Stimulated activated naive CD8-positive, alpha-beta T cell treated with anti-CD3 and anti-CD28 coated beads, Interleukin-15, Interleukin-2, amounts not matched to agents 100 ng/mL and 50 ng/mL, for 24 hours (primary cell): ENCODE measurements at regions not wholly inside any gene's neighbourhood (a gene's known extent, or its start where the extent isn't known, plus 50 kb on each side); places are given as distances from the start of the nearest gene placed in this dataset.
"Not testable (repeated sequence)": the region's sequence is repeated elsewhere in the genome, so short reads cannot be mapped to it uniquely, and the experiment has no call there.

ENCODE experiments used
- H3K27ac Mint-ChIP-seq: one replicate; pipeline ENCODE4 v1.8.0; 2021; ENCODE audit warnings: mild to moderate bottlenecking, mixed read lengths
- H3K27me3 Mint-ChIP-seq: one replicate; pipeline ENCODE4 v1.8.0; 2021; ENCODE audit warnings: mixed read lengths
- H3K36me3 Mint-ChIP-seq: one replicate; pipeline ENCODE4 v1.8.0; 2021; ENCODE audit warnings: low read depth, mixed read lengths
- H3K4me1 Mint-ChIP-seq: one replicate; pipeline ENCODE4 v1.8.0; 2021; ENCODE audit warnings: low read depth, mixed read lengths
- H3K4me3 Mint-ChIP-seq: one replicate; pipeline ENCODE4 v1.8.0; 2021; ENCODE audit warnings: mild to moderate bottlenecking, mixed read lengths
- H3K9me3 Mint-ChIP-seq: one replicate; pipeline ENCODE4 v1.8.0; 2021; ENCODE audit warnings: mixed read lengths

DNA sequence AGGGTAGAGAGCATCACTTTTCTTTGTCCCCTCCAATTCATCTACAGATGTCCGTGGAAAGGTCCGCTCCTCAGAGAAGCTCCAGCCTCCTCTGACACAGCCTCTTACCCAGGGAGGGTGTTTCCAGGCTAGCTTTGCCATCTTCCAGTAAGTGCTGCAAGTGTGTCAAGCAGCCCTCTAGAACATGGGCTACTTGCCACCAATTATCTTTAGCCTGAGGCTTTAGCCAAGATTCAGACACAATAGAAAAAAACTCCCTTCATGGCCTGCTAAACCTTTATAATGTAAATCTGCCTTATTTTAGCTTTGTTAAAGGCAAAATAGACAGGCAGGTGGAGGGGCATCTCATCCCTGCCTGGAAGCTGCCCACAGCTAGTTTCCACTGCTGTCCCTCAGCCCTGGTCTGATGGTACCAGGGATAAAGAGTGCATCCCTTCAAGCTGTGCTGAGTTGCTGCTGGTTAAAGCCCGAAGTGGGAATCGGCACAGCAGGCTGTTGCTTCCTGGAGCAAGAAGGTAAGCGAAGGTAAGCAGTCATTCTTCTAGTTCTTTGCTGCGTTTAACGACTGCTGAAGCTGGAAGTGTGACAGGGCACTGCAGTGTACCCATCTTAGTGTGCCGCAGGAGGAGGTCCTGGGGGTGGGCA, 190.1 kb upstream of the E2F8 start:
- Mint-ChIP-seq H3K36me3 (no peaks in the 10 kb centered on the region), H3K9me3 (no peaks in the 10 kb centered on the region), H3K4me3 (no peak overlapping the region), H3K4me1 (peaks cover 4% of the 10 kb centered on the region), H3K27me3 (peaks cover 46% of the 10 kb centered on the region), H3K27ac (no peak overlapping the region)

DNA sequence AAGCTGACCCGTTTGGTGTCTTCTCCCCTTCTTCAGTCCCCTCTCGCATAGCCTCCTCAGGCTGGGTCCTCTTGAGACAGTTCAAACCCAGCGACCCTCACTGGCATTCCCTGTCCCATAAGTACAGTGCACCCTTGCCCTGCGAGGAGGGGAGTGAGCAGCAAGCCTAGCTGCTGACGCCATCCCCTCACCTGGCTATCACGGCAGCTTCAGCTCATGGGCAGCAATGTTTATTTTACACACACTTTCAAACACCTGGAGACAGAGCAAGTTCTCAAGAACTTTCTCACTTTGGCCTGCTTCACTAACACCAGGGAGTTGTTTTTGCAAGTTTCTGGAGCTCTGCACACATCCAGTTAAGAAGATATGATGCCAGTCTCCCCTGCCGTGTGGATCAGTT, 189.6 kb upstream of the E2F8 start:
- no peaks in the 10 kb centered on the region for H3K9me3 Mint-ChIP-seq
- no peak overlapping the region for H3K4me3 Mint-ChIP-seq
- peaks cover 47% of the 10 kb centered on the region for H3K27me3 Mint-ChIP-seq

DNA sequence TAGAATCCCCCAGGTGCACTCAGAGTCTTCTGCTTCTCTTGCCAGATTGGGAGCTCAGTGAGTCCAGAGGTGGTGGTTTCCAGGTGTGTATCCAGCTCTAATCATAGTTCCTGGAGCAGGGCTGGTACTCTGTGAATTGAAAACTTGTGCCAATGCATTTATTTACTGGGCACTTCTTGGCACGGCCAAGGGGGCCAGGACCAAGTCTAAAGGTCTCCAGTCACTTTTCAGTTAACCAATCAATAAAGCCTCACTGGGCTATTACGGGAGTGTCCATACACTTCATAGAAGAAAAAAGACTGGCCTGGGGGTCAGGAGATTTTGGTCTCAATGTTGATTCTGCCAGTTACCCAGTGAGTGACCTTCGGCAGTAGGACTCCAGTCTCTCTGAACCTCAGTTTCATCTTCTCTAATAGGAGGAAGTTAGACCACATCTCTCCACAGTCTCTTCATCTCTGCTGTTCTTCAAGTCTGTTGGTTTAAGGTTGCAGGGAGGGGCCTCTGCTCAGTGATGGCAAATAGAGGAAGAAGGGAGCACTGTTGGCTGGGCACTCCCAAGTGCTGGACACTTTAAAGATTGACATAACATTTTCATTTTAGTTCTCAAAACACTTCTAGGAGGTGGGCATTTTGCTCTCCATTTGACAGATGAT, 188.5 kb upstream of the E2F8 start:
- Mint-ChIP-seq H3K4me1 (peaks cover 4% of the 10 kb centered on the region), H3K36me3 (no peaks in the 10 kb centered on the region), H3K27ac (no peak overlapping the region), H3K4me3 (no peak overlapping the region), H3K27me3 (peaks cover 49% of the 10 kb centered on the region), H3K9me3 (no peaks in the 10 kb centered on the region)

More for the DNA sequence above, 189.6 kb upstream of the E2F8 start:
- H3K36me3 Mint-ChIP-seq = no peaks in the 10 kb centered on the region
- H3K4me1 Mint-ChIP-seq = peaks cover 4% of the 10 kb centered on the region
- H3K27ac Mint-ChIP-seq = no peak overlapping the region

DNA sequence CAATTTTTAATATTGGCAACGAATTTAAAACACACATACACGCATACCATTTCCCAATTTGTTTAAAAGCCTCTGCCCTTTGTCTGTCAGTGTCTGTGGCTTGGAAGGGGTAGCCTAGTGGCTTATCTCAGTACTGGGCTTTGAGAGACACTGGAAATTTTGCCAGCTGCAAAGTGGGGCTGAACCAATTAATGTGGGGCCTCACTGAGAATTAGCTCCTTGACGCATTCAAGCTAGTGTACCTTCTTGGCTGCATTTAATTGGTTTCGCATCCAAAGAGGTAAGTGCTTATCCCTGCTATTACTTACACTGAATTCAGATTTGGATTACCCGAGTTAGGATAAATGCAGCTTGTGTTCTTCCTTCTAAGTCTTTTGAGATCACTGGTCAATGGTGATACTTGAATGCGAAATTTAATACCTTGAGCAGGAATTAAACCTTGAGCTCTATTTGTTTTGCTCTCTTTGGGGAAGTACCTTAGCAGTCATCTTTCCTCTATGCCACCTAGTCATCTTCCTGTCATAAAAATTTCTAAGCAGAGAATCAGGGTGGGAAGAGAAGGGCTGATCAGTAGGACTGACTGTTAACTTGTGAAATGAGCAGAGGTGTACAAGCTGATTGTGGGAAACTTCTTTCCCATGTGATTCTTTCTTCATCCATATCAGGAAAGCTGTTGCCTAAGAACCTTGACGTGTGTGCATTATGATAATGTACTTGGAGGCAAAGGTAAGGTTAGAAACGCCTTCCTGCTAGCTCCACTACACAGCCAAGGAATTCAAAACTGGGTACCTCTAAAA, 187.7 kb upstream of the E2F8 start:
- H3K27ac Mint-ChIP-seq = no peak overlapping the region
- H3K27me3 Mint-ChIP-seq = peaks cover 54% of the 10 kb centered on the region
- H3K36me3 Mint-ChIP-seq = no peaks in the 10 kb centered on the region
- H3K4me3 Mint-ChIP-seq = no peak overlapping the region
- peaks cover 4% of the 10 kb centered on the region for H3K4me1 Mint-ChIP-seq
- H3K9me3 Mint-ChIP-seq = no peaks in the 10 kb centered on the region

DNA sequence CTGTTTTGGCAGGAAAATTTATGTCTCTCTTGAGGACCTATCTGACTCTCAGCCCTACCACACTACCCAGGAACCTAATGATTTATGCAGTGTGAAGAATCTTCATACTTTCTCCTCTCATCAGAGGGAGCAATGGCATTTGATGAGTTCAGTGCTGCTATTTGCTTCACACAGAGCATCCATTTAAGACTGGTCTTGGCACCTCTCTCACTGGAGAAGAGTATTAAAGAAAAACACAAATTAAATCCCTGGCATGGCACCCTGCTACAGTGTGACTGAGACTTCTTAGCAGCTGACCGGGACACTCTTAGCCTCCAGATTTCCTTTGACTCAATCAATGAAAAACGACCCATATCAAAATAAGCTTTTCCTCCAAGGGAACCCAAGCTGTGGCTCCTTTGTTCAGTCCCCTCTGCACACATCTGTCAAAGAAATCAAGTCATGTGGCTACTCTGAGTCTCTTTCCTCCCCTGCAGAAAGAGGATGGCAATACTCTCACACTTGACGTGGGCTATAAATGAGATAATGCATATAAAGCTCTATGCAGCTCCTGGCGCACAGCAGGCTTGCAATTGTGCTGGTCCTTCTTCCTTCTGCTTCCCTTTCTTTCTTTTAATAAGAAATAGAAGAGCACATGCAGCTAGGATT, 186.1 kb upstream of the E2F8 start:
- no peak overlapping the region for H3K4me3 Mint-ChIP-seq
- no peaks in the 10 kb centered on the region for H3K36me3 Mint-ChIP-seq
- peaks cover 44% of the 10 kb centered on the region for H3K27me3 Mint-ChIP-seq
- H3K4me1 Mint-ChIP-seq = no peaks in the 10 kb centered on the region
- H3K9me3 Mint-ChIP-seq = no peaks in the 10 kb centered on the region
- H3K27ac Mint-ChIP-seq = no peak overlapping the region

DNA sequence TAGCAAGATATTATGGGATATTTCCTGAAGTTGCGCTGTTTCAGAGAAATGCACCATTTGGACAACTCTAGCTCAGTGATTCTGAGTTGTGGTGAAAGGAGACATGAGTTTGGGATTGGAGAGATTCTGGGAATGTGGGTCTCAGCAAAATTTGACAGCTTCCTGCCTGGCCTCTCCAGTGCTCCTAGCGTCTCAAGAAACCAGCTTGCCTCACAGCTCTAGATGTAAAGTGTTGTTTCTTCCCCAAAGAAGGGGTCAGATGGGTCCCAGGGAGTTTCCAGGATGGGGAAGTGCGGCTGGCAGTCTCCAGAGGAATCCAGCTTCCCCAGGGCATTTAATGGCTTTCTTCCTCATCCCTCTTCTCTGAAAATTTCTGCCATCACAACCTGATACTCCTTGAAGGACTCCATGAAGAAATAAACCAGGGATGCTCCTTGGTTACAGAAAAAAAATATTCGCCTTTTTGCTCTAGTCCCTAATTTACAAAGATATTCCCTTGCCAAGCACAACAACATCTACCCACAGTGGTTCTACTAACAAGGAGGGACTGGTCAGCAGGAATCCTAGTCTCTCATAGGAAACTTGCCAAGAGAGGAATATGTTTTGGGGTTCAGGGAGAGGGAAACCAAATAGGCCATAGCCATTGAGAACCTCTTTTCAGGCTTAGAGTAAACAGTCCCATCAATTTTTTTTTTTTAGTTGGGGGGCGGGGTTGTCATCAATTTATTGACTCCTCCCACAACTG, 185.4 kb upstream of the E2F8 start:
- no peak overlapping the region for H3K4me3 Mint-ChIP-seq
- no peaks in the 10 kb centered on the region for H3K9me3 Mint-ChIP-seq
- H3K36me3 Mint-ChIP-seq = no peaks in the 10 kb centered on the region
- H3K27me3 Mint-ChIP-seq = peaks cover 40% of the 10 kb centered on the region
- H3K4me1 Mint-ChIP-seq = no peaks in the 10 kb centered on the region
- no peak overlapping the region for H3K27ac Mint-ChIP-seq

DNA sequence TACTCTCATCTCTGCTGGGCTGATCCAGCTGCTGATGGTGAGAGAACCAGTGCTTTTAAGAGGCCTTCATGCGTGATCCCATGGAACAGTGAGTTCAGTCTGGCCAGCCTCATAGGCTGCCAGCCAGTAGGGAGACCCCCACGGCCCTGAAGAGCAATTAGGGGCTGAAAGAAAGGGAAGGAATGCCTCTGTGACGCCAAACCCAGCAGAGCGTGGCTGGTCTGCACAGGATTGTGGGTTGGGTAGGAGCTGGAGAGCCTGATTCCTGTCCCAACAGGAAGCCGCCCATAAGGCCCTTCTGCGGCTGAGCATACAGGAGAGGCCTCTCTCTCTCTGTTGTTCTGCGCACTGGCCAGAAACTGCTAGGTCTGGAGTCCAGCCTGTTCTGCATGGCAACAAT, 181.5 kb upstream of the E2F8 start:
- Mint-ChIP-seq H3K4me3 (no peak overlapping the region), H3K4me1 (no peaks in the 10 kb centered on the region), H3K36me3 (no peaks in the 10 kb centered on the region), H3K27ac (no peak overlapping the region), H3K27me3 (peaks cover 20% of the 10 kb centered on the region), H3K9me3 (no peaks in the 10 kb centered on the region)

DNA sequence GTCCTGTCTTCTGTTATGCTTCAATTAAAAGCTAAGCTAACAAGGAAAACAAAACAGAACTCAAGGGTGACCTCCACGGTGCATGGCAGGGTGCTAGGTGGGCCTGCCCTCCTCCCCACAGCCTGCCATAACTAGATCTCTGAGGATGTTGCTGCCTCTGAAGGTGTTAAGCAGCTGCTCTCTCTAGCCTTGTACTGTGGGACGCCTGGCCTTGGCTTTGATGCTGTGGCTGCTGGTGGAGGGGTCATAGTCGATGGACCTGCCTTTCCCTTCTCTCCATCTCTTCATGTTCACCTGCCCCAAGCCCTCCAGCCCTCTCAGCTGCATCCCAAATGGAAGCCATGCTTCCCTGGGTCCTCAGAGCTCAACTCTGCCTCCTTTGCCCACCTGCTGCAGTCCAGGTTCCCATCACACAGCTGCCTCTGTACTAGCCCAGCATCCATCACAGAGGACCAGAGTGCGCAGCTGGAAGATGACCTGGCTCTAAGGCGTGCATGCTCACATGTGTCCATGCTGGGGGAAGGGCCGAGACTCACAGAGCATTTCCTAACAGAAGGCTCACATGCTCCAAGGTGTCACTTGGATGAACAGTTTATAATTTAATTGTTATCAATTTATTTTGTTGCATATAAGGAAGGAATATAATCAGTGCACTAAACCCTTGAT, 180.3 kb upstream of the E2F8 start:
- Mint-ChIP-seq H3K27ac (no peak overlapping the region), H3K9me3 (no peaks in the 10 kb centered on the region), H3K4me3 (no peak overlapping the region), H3K27me3 (peaks cover 13% of the 10 kb centered on the region), H3K4me1 (no peaks in the 10 kb centered on the region), H3K36me3 (no peaks in the 10 kb centered on the region)

DNA sequence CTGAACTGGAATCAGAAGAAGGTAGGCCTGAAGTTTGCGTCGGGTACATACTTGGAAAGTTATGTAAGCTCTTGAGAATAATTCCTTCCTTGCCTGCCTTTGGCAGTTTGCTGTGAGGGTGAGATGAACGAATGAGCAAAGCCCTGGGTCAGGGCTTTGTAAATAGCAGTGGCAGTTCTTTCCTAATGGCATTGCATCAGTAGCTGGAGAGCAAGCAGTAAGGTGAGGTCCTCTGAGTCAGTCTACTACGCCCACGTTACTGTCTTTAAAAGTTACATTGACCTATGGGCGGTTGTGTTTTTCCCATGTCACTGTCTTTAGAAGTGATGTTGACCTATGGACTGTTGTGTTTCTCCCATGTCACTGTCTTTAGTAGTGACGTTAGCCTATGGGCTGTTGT, 179.1 kb upstream of the E2F8 start:
- H3K4me1 Mint-ChIP-seq = no peaks in the 10 kb centered on the region
- H3K36me3 Mint-ChIP-seq = no peaks in the 10 kb centered on the region
- H3K9me3 Mint-ChIP-seq = peaks cover 3% of the 10 kb centered on the region
- H3K27ac Mint-ChIP-seq = no peak overlapping the region
- H3K27me3 Mint-ChIP-seq = peaks cover 13% of the 10 kb centered on the region
- H3K4me3 Mint-ChIP-seq = no peak overlapping the region

DNA sequence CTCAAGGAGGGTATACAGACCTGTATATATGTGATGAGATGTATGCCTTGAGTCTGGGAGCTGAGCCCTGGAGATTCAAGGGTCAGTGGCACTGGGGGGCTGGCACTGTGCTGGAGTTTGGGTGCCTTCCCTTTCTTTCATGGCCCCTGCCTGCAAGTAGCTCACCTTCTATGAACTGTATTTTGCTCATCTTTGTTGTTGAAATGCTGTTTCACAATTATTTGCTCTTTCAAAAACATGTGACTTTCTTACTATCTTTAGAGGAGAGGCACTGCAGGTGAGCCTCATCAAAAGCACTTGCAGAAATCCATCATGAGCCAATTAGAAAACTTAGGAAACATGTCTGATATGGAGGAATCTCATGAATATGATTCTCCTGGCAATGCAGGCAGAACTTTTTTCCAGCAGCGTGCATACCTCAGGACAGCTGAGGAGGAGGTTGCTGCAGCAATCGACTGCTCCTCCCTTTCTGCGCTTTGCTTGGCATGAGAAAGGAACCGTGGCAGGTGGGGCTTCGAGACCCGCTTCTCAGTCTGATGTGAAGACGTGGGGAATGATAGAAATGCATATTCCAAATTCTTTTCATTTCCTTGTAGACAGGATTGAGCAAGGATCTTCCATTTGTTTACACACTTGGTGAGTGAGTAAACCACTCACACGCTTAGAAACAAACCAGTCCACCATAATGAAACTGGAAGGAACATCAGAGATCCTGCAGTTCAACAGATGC, 178.4 kb upstream of the E2F8 start:
- peaks cover 17% of the 10 kb centered on the region for H3K27me3 Mint-ChIP-seq
- peaks cover 6% of the 10 kb centered on the region for H3K9me3 Mint-ChIP-seq
- no peak overlapping the region for H3K27ac Mint-ChIP-seq
- no peaks in the 10 kb centered on the region for H3K36me3 Mint-ChIP-seq
- H3K4me3 Mint-ChIP-seq = no peak overlapping the region
- no peaks in the 10 kb centered on the region for H3K4me1 Mint-ChIP-seq

DNA sequence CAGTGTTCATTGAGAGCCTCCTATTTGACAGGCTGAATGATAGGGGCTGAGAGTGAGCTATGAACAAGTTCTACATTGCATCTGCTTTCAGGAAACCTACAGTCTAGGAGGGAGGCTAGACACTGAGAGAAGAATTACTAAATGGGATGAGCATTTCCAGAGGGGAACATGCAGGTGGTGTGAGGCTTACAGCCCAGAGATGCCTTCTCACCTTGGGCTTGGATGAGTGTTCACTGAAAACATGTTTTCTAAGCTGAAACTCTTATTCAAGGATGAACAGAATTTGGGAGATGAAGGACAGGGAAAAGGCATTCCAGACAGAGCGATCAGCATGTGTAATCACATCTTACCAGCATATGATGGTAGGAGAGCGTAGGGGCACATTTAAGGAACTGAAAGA, 177.5 kb upstream of the E2F8 start:
- Mint-ChIP-seq H3K27me3 (peaks cover 12% of the 10 kb centered on the region), H3K4me3 (no peak overlapping the region), H3K4me1 (no peaks in the 10 kb centered on the region), H3K9me3 (peaks cover 6% of the 10 kb centered on the region), H3K36me3 (no peaks in the 10 kb centered on the region), H3K27ac (no peak overlapping the region)

DNA sequence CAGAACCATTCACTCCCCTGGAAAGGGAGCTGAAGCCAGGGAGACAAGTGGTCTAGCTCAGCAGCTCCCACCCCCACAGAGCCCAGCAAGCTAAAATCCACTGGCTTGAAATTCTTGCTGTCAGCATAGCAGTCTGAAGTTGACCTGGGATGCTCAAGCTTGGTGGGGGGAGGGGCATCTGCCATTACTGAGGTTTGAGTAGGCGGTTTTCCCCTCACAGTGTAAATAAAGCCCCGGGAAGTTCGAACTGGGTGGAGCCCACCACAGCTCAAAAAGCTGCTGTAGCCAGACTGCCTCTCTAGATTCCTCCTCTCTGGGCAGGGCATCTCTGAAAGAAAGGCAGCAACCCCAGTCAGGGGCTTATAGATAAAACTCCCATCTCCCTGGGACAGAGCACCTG, 171.3 kb upstream of the E2F8 start:
- not testable (repeated sequence) for H3K4me1 Mint-ChIP-seq, H3K9me3 Mint-ChIP-seq, H3K36me3 Mint-ChIP-seq, H3K27ac Mint-ChIP-seq, H3K4me3 Mint-ChIP-seq
- peaks cover 32% of the 10 kb centered on the region for H3K27me3 Mint-ChIP-seq

DNA sequence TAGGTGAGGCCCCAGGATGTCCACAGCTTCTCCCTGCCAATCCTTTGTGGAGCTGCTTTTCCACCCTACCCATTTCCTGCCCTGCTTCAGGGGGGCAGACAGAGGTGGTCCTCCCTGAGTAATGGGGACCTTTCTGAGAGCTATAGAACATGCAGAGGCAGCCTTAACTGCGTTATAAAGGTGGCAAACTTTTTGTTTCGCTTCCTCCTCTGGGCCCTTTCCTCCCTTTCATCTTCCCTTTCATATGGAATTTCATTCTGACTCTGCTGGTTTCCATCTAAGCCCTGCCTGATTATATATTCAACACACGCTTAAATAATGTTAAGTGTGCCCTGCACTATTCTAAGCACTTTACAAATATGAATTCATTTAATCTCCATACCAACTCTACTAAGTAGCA, 169.3 kb upstream of the E2F8 start:
- H3K36me3 Mint-ChIP-seq = no peaks in the 10 kb centered on the region
- H3K4me3 Mint-ChIP-seq = no peak overlapping the region
- peaks cover 5% of the 10 kb centered on the region for H3K9me3 Mint-ChIP-seq
- peaks cover 36% of the 10 kb centered on the region for H3K27me3 Mint-ChIP-seq
- H3K4me1 Mint-ChIP-seq = no peaks in the 10 kb centered on the region
- H3K27ac Mint-ChIP-seq = no peak overlapping the region

DNA sequence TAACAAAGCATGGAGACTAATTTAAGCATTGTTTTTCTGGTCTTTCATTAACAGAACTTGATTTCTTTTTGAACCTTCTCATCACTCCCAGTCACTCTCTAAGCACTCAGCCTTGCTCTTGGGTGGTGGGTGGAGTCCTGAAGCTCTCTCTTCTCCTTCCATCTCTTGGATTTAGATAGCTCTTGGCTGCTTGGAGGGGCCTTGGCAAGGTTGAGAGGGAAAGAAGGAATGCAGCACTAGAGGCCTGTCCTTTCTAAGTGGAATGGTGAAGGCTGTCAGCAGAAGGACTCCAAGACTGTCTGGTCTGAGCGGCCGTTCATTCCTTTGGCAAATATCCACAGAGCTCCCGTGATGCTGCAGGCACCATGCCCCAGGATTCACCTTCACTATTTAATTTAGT, 168.6 kb upstream of the E2F8 start:
- Mint-ChIP-seq H3K9me3 (no peaks in the 10 kb centered on the region), H3K36me3 (no peaks in the 10 kb centered on the region), H3K27me3 (peaks cover 29% of the 10 kb centered on the region), H3K27ac (no peak overlapping the region), H3K4me1 (no peaks in the 10 kb centered on the region), H3K4me3 (no peak overlapping the region)
